IMR-90 (cell line): ENCODE measurements at regions not wholly inside any gene's neighbourhood (a gene's known extent, or its start where the extent isn't known, plus 50 kb on each side); places are given as distances from the start of the nearest gene placed in this dataset.

ENCODE experiments used
- ATAC-seq: fragments of 200-7000 bp; cut with Tn5 transposase; 2 replicates; pipeline ENCODE4 v1.9.1; 2020; ENCODE audit warnings: low read depth, mild to moderate bottlenecking, moderate library complexity
- BruUV-seq: library from RNA; stranded (reverse); fragments of 400-500 nt; replicated peaks from 2 replicates; lab custom pipeline; 2021; lab: Mats Ljungman, UMichigan
- CTCF ChIA-PET: fragments of 300-600 bp; formaldehyde crosslinking; extraction: SDS; loops from one replicate; lab custom pipeline; 2021; ENCODE audit warnings: antibody characterized with exemption; lab: Yijun Ruan, JAX
- POLR2A ChIA-PET: fragments of 300-600 bp; sonication (Branson Sonifier 250); formaldehyde crosslinking; loops from one replicate; lab custom pipeline; 2022; ENCODE audit warnings: antibody characterized with exemption; ENCODE audit not compliant: unreplicated experiment; lab: Charles Lee
- DNase-seq: peaks from one replicate; pipeline ENCODE4 v3.0.0; 2013
- H2AFZ ChIP-seq: replicated peaks from 2 replicates; pipeline ENCODE3; 2013; ENCODE audit warnings: low read length, mild to moderate bottlenecking; ENCODE audit not compliant: poor library complexity
- H2AK5ac ChIP-seq: 2 replicates; pipeline ENCODE4 v1.6.1; 2013; ENCODE audit warnings: low read depth, low read length, inconsistent platforms
- H2AK9ac ChIP-seq: replicated peaks from 2 replicates; pipeline ENCODE3; 2013; ENCODE audit warnings: mild to moderate bottlenecking, low read depth, low read length, moderate library complexity; ENCODE audit not compliant: poor library complexity
- H2BK120ac ChIP-seq: 2 replicates; pipeline ENCODE4 v1.6.1; 2013; ENCODE audit warnings: low read depth, low read length, inconsistent platforms
- H2BK15ac ChIP-seq: 3 replicates; pipeline ENCODE4 v1.6.1; 2013; ENCODE audit warnings: low read depth, low read length, inconsistent platforms
- H2BK20ac ChIP-seq: 2 replicates; pipeline ENCODE4 v1.6.1; 2013; ENCODE audit warnings: low read depth, mild to moderate bottlenecking, inconsistent platforms, low read length, moderate library complexity
- H2BK5ac ChIP-seq: 2 replicates; pipeline ENCODE4 v1.6.1; 2013; ENCODE audit warnings: mild to moderate bottlenecking, low read depth, low read length, inconsistent platforms; ENCODE audit not compliant: poor library complexity, severe bottlenecking
- H3K14ac ChIP-seq: replicated peaks from 2 replicates; pipeline ENCODE4 v1.6.1; 2013; ENCODE audit warnings: low read depth, low read length, inconsistent platforms
- H3K18ac ChIP-seq: 2 replicates; pipeline ENCODE4 v1.6.1; 2013; ENCODE audit warnings: low read depth, low read length, control low read depth
- H3K23ac ChIP-seq: 2 replicates; pipeline ENCODE4 v1.6.1; 2013; ENCODE audit warnings: low read depth, low read length, inconsistent platforms
- H3K27ac ChIP-seq: 2 replicates; pipeline ENCODE4 v1.5.1; 2013; ENCODE audit warnings: mild to moderate bottlenecking, control low read depth, low read length; ENCODE audit not compliant: insufficient read depth
- H3K27me3 ChIP-seq: 2 replicates; pipeline ENCODE4 v1.6.1; 2013; ENCODE audit warnings: low read length; ENCODE audit not compliant: control insufficient read depth, insufficient read depth
- H3K36me3 ChIP-seq: 2 replicates; pipeline ENCODE4 v1.6.1; 2013; ENCODE audit warnings: low read length, mixed read lengths; ENCODE audit not compliant: control insufficient read depth, insufficient read depth
- H3K4ac ChIP-seq: 2 replicates; pipeline ENCODE4 v1.6.1; 2013; ENCODE audit warnings: low read depth, low read length, inconsistent platforms
- H3K4me1 ChIP-seq: 2 replicates; pipeline ENCODE4 v1.6.1; 2013; ENCODE audit warnings: low read length, mixed read lengths; ENCODE audit not compliant: control insufficient read depth, insufficient read depth
- H3K4me2 ChIP-seq: 2 replicates; pipeline ENCODE4 v1.6.1; 2013; ENCODE audit warnings: low read depth, mild to moderate bottlenecking, control low read depth, low read length, moderate library complexity
- H3K4me3 ChIP-seq: 2 replicates; pipeline ENCODE4 v1.5.1; 2013; ENCODE audit warnings: low read depth, mild to moderate bottlenecking, control low read depth, low read length, moderate library complexity; ENCODE audit not compliant: insufficient read depth
- H3K56ac ChIP-seq: 2 replicates; pipeline ENCODE4 v1.6.1; 2013; ENCODE audit warnings: low read length, inconsistent platforms; ENCODE audit not compliant: insufficient read depth; ENCODE audit errors: extremely low read depth
- H3K79me1 ChIP-seq, 2 experiments: 2 replicates each; pipeline ENCODE4 v1.6.1; 2013; ENCODE audit warnings: low read length in 2 of 2, inconsistent platforms in 1 of 2, low read depth in 1 of 2
- H3K9ac ChIP-seq: 2 replicates; pipeline ENCODE4 v1.6.1; 2013; ENCODE audit warnings: low read depth, low read length, control low read depth
- H3K9me1 ChIP-seq: 2 replicates; pipeline ENCODE4 v1.6.1; 2013; ENCODE audit warnings: low read length, inconsistent platforms; ENCODE audit not compliant: insufficient read depth
- H3K9me3 ChIP-seq: 2 replicates; pipeline ENCODE4 v1.6.1; 2013; ENCODE audit warnings: low read length; ENCODE audit not compliant: control insufficient read depth, insufficient read depth
- H4K20me1 ChIP-seq: 2 replicates; pipeline ENCODE4 v1.6.1; 2013; ENCODE audit warnings: low read length, inconsistent platforms; ENCODE audit not compliant: insufficient read depth
- H4K5ac ChIP-seq: 2 replicates; pipeline ENCODE4 v1.6.1; 2013; ENCODE audit warnings: mild to moderate bottlenecking, low read depth, low read length, control low read depth
- H4K8ac ChIP-seq, 2 experiments: 2 replicates each; pipeline ENCODE4 v1.6.1; 2013; ENCODE audit warnings: low read depth in 2 of 2, low read length in 2 of 2, control low read depth in 1 of 2, inconsistent platforms in 1 of 2
- H4K91ac ChIP-seq: 2 replicates; pipeline ENCODE4 v1.6.1; 2013; ENCODE audit warnings: low read depth, low read length, inconsistent platforms; ENCODE audit not compliant: insufficient read depth
- BHLHE40 ChIP-seq: fragments of 150-350 bp; IDR thresholded peaks from 2 replicates; pipeline ENCODE4 v1.6.1; 2016; ENCODE audit warnings: mild to moderate bottlenecking, low read depth, low read length
- CEBPB ChIP-seq: IDR thresholded peaks from 2 replicates; pipeline ENCODE4 v1.6.1; 2012; ENCODE audit warnings: low read depth, low read length, improper control_type of control experiment
- CHD1 ChIP-seq: IDR thresholded peaks from 2 replicates; pipeline ENCODE4 v1.6.1; 2012; ENCODE audit warnings: low read depth, low read length, improper control_type of control experiment
- FOS ChIP-seq: fragments of 150-350 bp; IDR thresholded peaks from 2 replicates; pipeline ENCODE4 v1.6.1; 2016; ENCODE audit warnings: low read depth, low read length
- MAZ ChIP-seq: IDR thresholded peaks from 2 replicates; pipeline ENCODE4 v1.6.1; 2012; ENCODE audit warnings: low read depth, mild to moderate bottlenecking, low read length, improper control_type of control experiment, moderate library complexity, borderline replicate concordance
- MXI1 ChIP-seq: IDR thresholded peaks from 2 replicates; pipeline ENCODE4 v1.6.1; 2012; ENCODE audit warnings: low read depth, mild to moderate bottlenecking, low read length, moderate library complexity, borderline replicate concordance
- NFE2L2 ChIP-seq: fragments of 150-350 bp; IDR thresholded peaks from 2 replicates; pipeline ENCODE4 v1.6.1; 2016; ENCODE audit warnings: low read depth, mild to moderate bottlenecking, low read length
- POLR2A ChIP-seq: IDR thresholded peaks from 2 replicates; pipeline ENCODE4 v1.6.1; 2012; ENCODE audit warnings: mild to moderate bottlenecking, low read depth, low read length
- RAD21 ChIP-seq: IDR thresholded peaks from 2 replicates; pipeline ENCODE4 v1.6.1; 2012; ENCODE audit warnings: low read length, improper control_type of control experiment
- RCOR1 ChIP-seq: IDR thresholded peaks from 2 replicates; pipeline ENCODE4 v1.6.1; 2012; ENCODE audit warnings: mild to moderate bottlenecking, low read length, improper control_type of control experiment; ENCODE audit not compliant: insufficient replicate concordance
- RFX5 ChIP-seq: IDR thresholded peaks from 2 replicates; pipeline ENCODE4 v1.8.0; 2012; ENCODE audit warnings: low read depth, mild to moderate bottlenecking, low read length, moderate library complexity
- SMC3 ChIP-seq: fragments of 150-350 bp; IDR thresholded peaks from 2 replicates; pipeline ENCODE4 v1.6.1; 2016; ENCODE audit warnings: low read depth, mild to moderate bottlenecking, antibody characterized with exemption, low read length, moderate library complexity
- USF2 ChIP-seq: fragments of 150-350 bp; IDR thresholded peaks from 2 replicates; pipeline ENCODE4 v1.6.1; 2017; ENCODE audit warnings: mild to moderate bottlenecking, antibody characterized with exemption, low read length, low read depth
- WGBS, 2 experiments: methylation state at CpG; one replicate each; pipeline versions ENCODE4 v1.1.5 to v1.1.7; 2013; ENCODE audit warnings: missing lambda C conversion rate in 2 of 2; ENCODE audit not compliant: insufficient read length in 1 of 2; ENCODE audit errors: extremely low coverage in 2 of 2; 5-methylcytosine and 5-hydroxymethylcytosine counted together
- dilution Hi-C: fragments of 300-500 bp; cut with HindIII; formaldehyde crosslinking; loops from one replicate; pipeline ENCODE4 v1.14.3; 2018; ENCODE audit warnings: low sequenced_read_pairs; ENCODE audit not compliant: unreplicated experiment
- in situ Hi-C: fragments of 300-500 bp; cut with MboI; formaldehyde crosslinking; loops from 3 replicates; pipeline ENCODE4 v1.14.3; 2019; ENCODE audit warnings: low sequenced_read_pairs, inconsistent platforms, mixed read lengths
- intact Hi-C: fragments of 100-400 bp; cut with micrococcal nuclease; formaldehyde crosslinking; loops from 2 replicates; pipeline ENCODE4 v1.10.0; 2022
- TF ChIP-seq, protein P1 (sequence below): fragments of 150-350 bp; IDR thresholded peaks from 2 replicates; pipeline ENCODE4 v1.6.1; 2016; ENCODE audit warnings: low read depth, mild to moderate bottlenecking, low read length, moderate library complexity, borderline replicate concordance
- TF ChIP-seq, protein P2 (sequence below): conservative IDR thresholded peaks from 2 replicates; pipeline ENCODE4 v1.5.1; 2012; ENCODE audit warnings: mild to moderate bottlenecking, low read depth, low read length, improper control_type of control experiment

DNA sequence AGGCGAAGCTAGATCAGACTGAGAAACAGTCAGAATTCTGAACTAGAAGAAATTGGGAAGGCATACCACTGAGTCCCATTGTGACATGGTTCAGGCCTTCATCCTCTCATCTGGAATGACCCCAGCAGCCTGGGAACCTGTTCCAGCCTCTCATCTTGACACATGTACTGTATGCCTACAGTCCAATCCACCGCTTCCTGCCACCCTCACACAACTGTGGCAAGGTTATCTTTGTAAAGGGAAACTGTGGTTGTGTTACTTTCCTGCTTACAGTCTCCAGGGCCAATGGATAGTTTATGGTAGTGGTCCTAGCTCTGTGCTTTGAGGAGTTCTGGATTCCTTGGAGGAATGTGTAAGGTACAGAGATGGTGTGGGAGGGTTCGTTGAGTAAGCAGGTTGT lies 296.9 kb upstream of the TRIB2 start:
- in situ Hi-C loops: loop anchor here (10.0 kb wide), 1 partner anchor 295 kb away; the partner anchor contains the start of gene TRIB2
- no peak overlapping the region; the same call in 1 of the 2 replicates for H4K91ac ChIP-seq
- ATAC-seq (no peak), DNase-seq (no peak)
- no peak overlapping the region for H3K4me3 ChIP-seq
- H3K9me1 ChIP-seq: no peaks in the 10 kb centered on the region; the same call in 1 of the 2 replicates
- no peak overlapping the region for H2AK9ac ChIP-seq
- dilution Hi-C loops: no loop called here
- no peaks in the 10 kb centered on the region for H3K79me1 ChIP-seq
- H3K56ac ChIP-seq: no peak overlapping the region
- no peaks in the 10 kb centered on the region for H3K27me3 ChIP-seq
- H3K18ac ChIP-seq: peak overlapping the region; percentile 59; the same call in 1 of the 2 replicates
- no peak overlapping the region for H3K4me2 ChIP-seq
- no CpG with 5 or more reads among the region's 3 CpGs for WGBS, 2 experiments
- CTCF ChIA-PET: interaction anchor here (0.9 kb wide), 1 partner anchor 296 kb away, joined by 4 read pairs; the partner anchor contains the start of gene TRIB2
- H2BK15ac ChIP-seq: no peak overlapping the region
- no peaks in the 10 kb centered on the region for H3K36me3 ChIP-seq
- H2BK120ac ChIP-seq: no peak overlapping the region
- no TSS peak for BruUV-seq
- H4K5ac ChIP-seq: no peak overlapping the region
- peaks cover 4% of the 10 kb centered on the region; the same call in 1 of the 2 replicates for H3K4me1 ChIP-seq
- 0 out of 2 replicates have a peak overlapping the region, but pooled peaks have one; percentile 9 for H2AK5ac ChIP-seq
- no peaks in the 10 kb centered on the region for H3K9me3 ChIP-seq
- H3K23ac ChIP-seq: no peak overlapping the region
- H3K14ac ChIP-seq: no peak overlapping the region
- H3K9ac ChIP-seq: no peak overlapping the region
- H4K8ac ChIP-seq: no peak overlapping the region
- no peak overlapping the region for H2BK20ac ChIP-seq
- TF ChIP-seq MXI1 (no peak), CEBPB (no peak), RCOR1 (no peak), POLR2A (no peak), FOS (no peak), USF2 (no peak), CHD1 (no peak), BHLHE40 (no peak), MAZ (no peak), RAD21 (no peak), NFE2L2 (no peak), SMC3 (no peak), RFX5 (no peak)
- TF ChIP-seq, protein P1, sequence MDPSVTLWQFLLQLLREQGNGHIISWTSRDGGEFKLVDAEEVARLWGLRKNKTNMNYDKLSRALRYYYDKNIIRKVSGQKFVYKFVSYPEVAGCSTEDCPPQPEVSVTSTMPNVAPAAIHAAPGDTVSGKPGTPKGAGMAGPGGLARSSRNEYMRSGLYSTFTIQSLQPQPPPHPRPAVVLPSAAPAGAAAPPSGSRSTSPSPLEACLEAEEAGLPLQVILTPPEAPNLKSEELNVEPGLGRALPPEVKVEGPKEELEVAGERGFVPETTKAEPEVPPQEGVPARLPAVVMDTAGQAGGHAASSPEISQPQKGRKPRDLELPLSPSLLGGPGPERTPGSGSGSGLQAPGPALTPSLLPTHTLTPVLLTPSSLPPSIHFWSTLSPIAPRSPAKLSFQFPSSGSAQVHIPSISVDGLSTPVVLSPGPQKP: no peak
- TF ChIP-seq, protein P2, sequence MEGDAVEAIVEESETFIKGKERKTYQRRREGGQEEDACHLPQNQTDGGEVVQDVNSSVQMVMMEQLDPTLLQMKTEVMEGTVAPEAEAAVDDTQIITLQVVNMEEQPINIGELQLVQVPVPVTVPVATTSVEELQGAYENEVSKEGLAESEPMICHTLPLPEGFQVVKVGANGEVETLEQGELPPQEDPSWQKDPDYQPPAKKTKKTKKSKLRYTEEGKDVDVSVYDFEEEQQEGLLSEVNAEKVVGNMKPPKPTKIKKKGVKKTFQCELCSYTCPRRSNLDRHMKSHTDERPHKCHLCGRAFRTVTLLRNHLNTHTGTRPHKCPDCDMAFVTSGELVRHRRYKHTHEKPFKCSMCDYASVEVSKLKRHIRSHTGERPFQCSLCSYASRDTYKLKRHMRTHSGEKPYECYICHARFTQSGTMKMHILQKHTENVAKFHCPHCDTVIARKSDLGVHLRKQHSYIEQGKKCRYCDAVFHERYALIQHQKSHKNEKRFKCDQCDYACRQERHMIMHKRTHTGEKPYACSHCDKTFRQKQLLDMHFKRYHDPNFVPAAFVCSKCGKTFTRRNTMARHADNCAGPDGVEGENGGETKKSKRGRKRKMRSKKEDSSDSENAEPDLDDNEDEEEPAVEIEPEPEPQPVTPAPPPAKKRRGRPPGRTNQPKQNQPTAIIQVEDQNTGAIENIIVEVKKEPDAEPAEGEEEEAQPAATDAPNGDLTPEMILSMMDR: no peak
- no peak overlapping the region for H2BK5ac ChIP-seq
- no peaks in the 10 kb centered on the region for H4K20me1 ChIP-seq
- no peak overlapping the region for H3K4ac ChIP-seq
- intact Hi-C loops: loop anchor here (5.0 to 10.0 kb wide), 3 partner anchors 512 to 595 kb away; no protein-coding TSS in a partner anchor
- H2AFZ ChIP-seq: peak overlapping the region; percentile 26
- no peak overlapping the region for H3K27ac ChIP-seq
- POLR2A ChIA-PET: no interaction called here
